HEK293 (cell line): ENCODE measurements at regions not wholly inside any gene's neighbourhood (a gene's known extent, or its start where the extent isn't known, plus 50 kb on each side); places are given as distances from the start of the nearest gene placed in this dataset.
A peak's percentile ranks its signal among the peaks of the same experiment; 100 is the strongest.

Experiments used
- CTCF ChIA-PET: fragments of 350-600 bp; formaldehyde crosslinking; extraction: SDS; loops from one replicate; lab custom pipeline; 2021; ENCODE audit warnings: antibody characterized with exemption; lab: Yijun Ruan, JAX
- POLR2A ChIA-PET: fragments of 300-600 bp; formaldehyde crosslinking; extraction: SDS; loops from one replicate; lab custom pipeline; 2020; ENCODE audit warnings: antibody characterized with exemption, inconsistent platforms; lab: Yijun Ruan, JAX
- H3K27ac ChIP-seq: fragments of 200-500 bp; sonication (Bioruptor generic); 2 replicates; pipeline ENCODE4 v1.5.1; 2014; ENCODE audit warnings: low read depth, low read length, control low read depth, inconsistent platforms; ENCODE audit errors: extremely low read depth
- H3K36me3 ChIP-seq, 2 experiments: fragments of 200-500 bp in 1 of 2; sonication (Bioruptor generic) in 1 of 2; 1 replicate in 1 of 2; 2 replicates in 1 of 2; pipeline ENCODE4 v1.5.1; 2014 to 2017; ENCODE audit warnings: inconsistent platforms in 2 of 2, low read length in 2 of 2; ENCODE audit not compliant: control insufficient read depth in 2 of 2, insufficient read depth in 1 of 2
- H3K4me1 ChIP-seq: fragments of 200-500 bp; sonication (Bioruptor generic); 2 replicates; pipeline ENCODE4 v1.5.1; 2014; ENCODE audit warnings: mild to moderate bottlenecking, low read length, inconsistent platforms; ENCODE audit not compliant: control insufficient read depth, insufficient read depth
- H3K4me3 ChIP-seq: 2 replicates; pipeline ENCODE4 v1.5.1; 2011; ENCODE audit warnings: low read depth, mild to moderate bottlenecking, control low read depth, low read length, moderate library complexity
- H3K9me3 ChIP-seq: fragments of 200-500 bp; sonication (Bioruptor generic); 2 replicates; pipeline ENCODE4 v1.5.1; 2014; ENCODE audit warnings: low read depth, low read length, inconsistent platforms; ENCODE audit not compliant: control insufficient read depth, insufficient read depth
- HOXA7 ChIP-seq: sonication (generic); formaldehyde crosslinking; IDR thresholded peaks from 2 replicates; pipeline ENCODE4 v1.8.1; 2022; ENCODE audit warnings: missing genetic modification reagents, borderline replicate concordance
- OSR2 ChIP-seq: fragments of 450-650 bp; formaldehyde crosslinking; IDR thresholded peaks from 2 replicates; pipeline ENCODE4 v1.5.1; 2016; ENCODE audit warnings: missing biosample characterization, missing genetic modification characterization
- PRDM10 ChIP-seq: fragments of 450-650 bp; formaldehyde crosslinking; IDR thresholded peaks from 2 replicates; pipeline ENCODE4 v1.5.1; 2016; ENCODE audit warnings: missing biosample characterization, missing genetic modification characterization
- REPIN1 ChIP-seq: fragments of 450-650 bp; formaldehyde crosslinking; IDR thresholded peaks from 2 replicates; pipeline ENCODE4 v1.5.1; 2017; ENCODE audit warnings: missing biosample characterization, missing genetic modification characterization, low read depth
- SETDB1 ChIP-seq: IDR thresholded peaks from one replicate; pipeline ENCODE4 v1.6.1; 2017; ENCODE audit warnings: mild to moderate bottlenecking, low read length, moderate library complexity, mixed read lengths; ENCODE audit not compliant: insufficient read length
- SP2 ChIP-seq: fragments of 450-650 bp; formaldehyde crosslinking; IDR thresholded peaks from 2 replicates; pipeline ENCODE4 v1.5.1; 2016; ENCODE audit warnings: missing biosample characterization, missing genetic modification characterization
- SP7 ChIP-seq: fragments of 450-650 bp; formaldehyde crosslinking; IDR thresholded peaks from 2 replicates; pipeline ENCODE4 v1.5.1; 2016; ENCODE audit warnings: missing biosample characterization, missing genetic modification characterization
- TCF7L2 ChIP-seq: IDR thresholded peaks from 2 replicates; pipeline ENCODE4 v1.6.1; 2011; ENCODE audit warnings: low read depth, mild to moderate bottlenecking, inconsistent platforms, low read length, moderate library complexity, borderline replicate concordance
- ZEB2 ChIP-seq: fragments of 450-650 bp; formaldehyde crosslinking; IDR thresholded peaks from 2 replicates; pipeline ENCODE4 v1.5.1; 2016; ENCODE audit warnings: missing biosample characterization, missing genetic modification characterization
- ZNF10 ChIP-seq: fragments of 450-650 bp; formaldehyde crosslinking; IDR thresholded peaks from 2 replicates; pipeline ENCODE4 v1.5.1; 2017; ENCODE audit warnings: missing biosample characterization, missing genetic modification characterization
- ZNF155 ChIP-seq: fragments of 450-650 bp; formaldehyde crosslinking; IDR thresholded peaks from 2 replicates; pipeline ENCODE4 v1.5.1; 2016; ENCODE audit warnings: missing biosample characterization, missing genetic modification characterization
- ZNF157 ChIP-seq: fragments of 450-650 bp; formaldehyde crosslinking; IDR thresholded peaks from 2 replicates; pipeline ENCODE4 v1.5.1; 2016; ENCODE audit warnings: missing biosample characterization, missing genetic modification characterization
- ZNF16 ChIP-seq: fragments of 450-650 bp; formaldehyde crosslinking; IDR thresholded peaks from 2 replicates; pipeline ENCODE4 v1.5.1; 2016; ENCODE audit warnings: low read depth, missing biosample characterization, missing genetic modification characterization
- ZNF19 ChIP-seq: fragments of 450-650 bp; formaldehyde crosslinking; IDR thresholded peaks from 2 replicates; pipeline ENCODE4; 2016; ENCODE audit warnings: missing biosample characterization, missing genetic modification characterization, low read depth
- ZNF529 ChIP-seq: fragments of 450-650 bp; formaldehyde crosslinking; IDR thresholded peaks from 2 replicates; pipeline ENCODE4 v1.5.1; 2017; ENCODE audit warnings: missing genetic modification characterization, missing biosample characterization; ENCODE audit not compliant: insufficient replicate concordance
- ZNF544 ChIP-seq: fragments of 450-650 bp; formaldehyde crosslinking; IDR thresholded peaks from 2 replicates; pipeline ENCODE4 v1.5.0; 2017; ENCODE audit warnings: missing biosample characterization, missing genetic modification characterization
- ZNF548 ChIP-seq: fragments of 450-650 bp; formaldehyde crosslinking; IDR thresholded peaks from 2 replicates; pipeline ENCODE4 v1.5.1; 2016; ENCODE audit warnings: missing biosample characterization, missing genetic modification characterization
- ZNF621 ChIP-seq: fragments of 450-650 bp; formaldehyde crosslinking; IDR thresholded peaks from 2 replicates; pipeline ENCODE4 v1.5.1; 2017; ENCODE audit warnings: missing biosample characterization, missing genetic modification characterization
- ZNF623 ChIP-seq: fragments of 450-650 bp; formaldehyde crosslinking; IDR thresholded peaks from 2 replicates; pipeline ENCODE4 v1.5.1; 2016; ENCODE audit warnings: missing biosample characterization, missing genetic modification characterization
- ZNF660 ChIP-seq: fragments of 450-650 bp; IDR thresholded peaks from 2 replicates; pipeline ENCODE4 v1.5.1; 2018; ENCODE audit warnings: missing biosample characterization, mild to moderate bottlenecking, missing genetic modification characterization

DNA sequence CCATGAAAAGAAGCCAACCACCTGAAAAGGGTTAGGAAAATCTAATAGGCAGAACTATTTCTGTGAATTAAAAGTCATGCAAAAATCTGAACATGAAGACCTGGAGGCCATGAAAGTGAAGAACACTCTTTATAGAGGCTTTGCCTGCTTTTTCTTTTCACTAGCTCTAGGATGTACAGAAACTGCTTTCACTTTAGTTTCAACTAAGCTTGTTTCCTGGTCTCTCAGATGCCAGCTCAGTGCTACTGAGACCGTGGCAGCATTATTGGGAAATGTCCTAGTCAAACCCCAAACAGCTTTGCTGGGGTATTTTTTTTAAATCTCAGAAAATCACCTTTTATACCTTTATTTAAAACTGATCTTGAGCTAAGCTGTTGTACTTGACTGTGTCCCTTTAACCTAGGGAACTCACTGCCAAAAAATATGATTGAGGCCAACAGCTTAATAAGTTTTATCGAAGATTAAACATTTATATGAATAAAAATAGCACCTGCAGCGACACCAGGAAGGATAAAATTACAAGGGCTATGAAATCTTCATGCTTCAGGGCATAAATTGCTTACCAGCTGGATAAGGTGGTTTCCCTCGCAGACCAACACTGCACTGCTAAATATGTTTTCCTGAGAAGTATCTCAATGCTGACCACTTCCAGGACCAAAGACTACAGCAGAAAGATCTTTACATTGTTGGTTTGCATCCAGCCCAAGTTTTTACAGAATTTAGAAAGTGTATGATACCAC, 621.8 kb upstream of the ZFHX3 start:
- H3K27ac ChIP-seq: no peak overlapping the region
- TF ChIP-seq ZNF157 (no peak), SP7 (tag by site-specific recombination) (no peak), REPIN1 (tag by site-specific recombination) (no peak), ZNF16 (tag by site-specific recombination) (no peak), PRDM10 (tag by site-specific recombination) (no peak), SP2 (tag by site-specific recombination) (no peak), ZNF544 (no peak), ZNF10 (tag by site-specific recombination) (no peak), ZNF155 (no peak), TCF7L2 (no peak), HOXA7 (CRISPR knock-in tag) (no peak), ZEB2 (tag by site-specific recombination) (no peak), ZNF548 (tag by site-specific recombination) (no peak), ZNF621 (tag by site-specific recombination) (no peak), ZNF623 (no peak)
- TF ChIP-seq, all 188 proteins: peak for 0
- Histone ChIP-seq H3K36me3 (no peaks in the 10 kb centered on the region), H3K4me1 (no peaks in the 10 kb centered on the region), H3K4me3 (no peak overlapping the region), H3K9me3 (no peaks in the 10 kb centered on the region)
- ChIA-PET POLR2A (no interaction called here), CTCF (interaction anchor here (0.9 kb wide), 1 partner anchor 212 kb away, joined by 3 read pairs; no protein-coding TSS in a partner anchor)

DNA sequence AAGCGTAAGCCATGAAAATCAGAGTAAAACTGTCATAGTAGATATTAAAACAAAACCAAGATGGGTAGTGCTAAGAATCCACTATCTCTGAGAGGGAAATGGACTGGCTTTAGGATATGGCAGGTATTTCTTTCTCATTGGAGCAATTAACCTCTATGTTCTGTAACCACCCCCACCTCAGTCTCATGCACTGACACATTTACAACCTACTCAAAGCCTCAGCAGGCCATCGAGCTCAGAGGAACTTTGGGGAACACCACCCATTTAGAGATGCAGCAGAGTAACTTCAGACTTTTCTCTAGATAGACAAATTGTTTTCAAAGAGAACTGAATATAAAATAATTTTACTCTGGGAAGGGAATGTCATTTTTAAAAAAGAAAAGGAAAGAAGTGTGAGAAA, 615.8 kb upstream of the ZFHX3 start:
- CTCF ChIA-PET: interaction anchor here (0.7 kb wide), 1 partner anchor 1411 kb away, joined by 3 read pairs; no protein-coding TSS in a partner anchor

DNA sequence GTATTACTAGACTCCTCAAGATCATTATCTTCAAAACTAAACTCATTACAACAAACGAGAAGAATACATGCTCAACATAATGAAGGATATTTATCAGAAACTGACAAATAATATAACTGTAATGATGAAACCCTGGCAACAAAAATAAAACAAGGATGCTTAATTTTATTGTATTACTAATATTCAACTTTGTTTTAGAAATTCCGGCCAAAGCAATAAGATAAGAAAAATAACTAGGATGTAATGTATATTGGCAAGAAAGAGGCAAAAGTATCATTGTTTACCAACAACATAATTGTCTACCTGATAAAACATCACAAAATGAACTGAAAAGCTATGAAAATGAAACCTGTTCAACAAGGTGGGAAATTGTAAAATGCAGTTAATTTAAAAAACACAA, 588.3 kb upstream of the ZFHX3 start:
- CTCF ChIA-PET: no interaction called here
- Histone ChIP-seq H3K36me3 (no peaks in the 10 kb centered on the region), H3K4me3 (no peak overlapping the region), H3K4me1 (no peaks in the 10 kb centered on the region), H3K27ac (no peak overlapping the region), H3K9me3 (no peaks in the 10 kb centered on the region)
- POLR2A ChIA-PET: no interaction called here
- no peak for TF ChIP-seq ZNF660 (tag by site-specific recombination)
- TF ChIP-seq SETDB1: peak; percentile 97

More for the DNA sequence above, 615.8 kb upstream of the ZFHX3 start:
- no peaks in the 10 kb centered on the region for H3K9me3 ChIP-seq
- no peak overlapping the region for H3K27ac ChIP-seq
- no peak overlapping the region for H3K4me3 ChIP-seq
- no peaks in the 10 kb centered on the region for H3K4me1 ChIP-seq
- no peak for TF ChIP-seq ZNF529
- TF ChIP-seq ZNF19: no peak
- no peak for TF ChIP-seq OSR2
- no peaks in the 10 kb centered on the region for H3K36me3 ChIP-seq
- POLR2A ChIA-PET: no interaction called here
